HG03108 (cell line): ENCODE measurements at regions not wholly inside any gene's neighbourhood (a gene's known extent, or its start where the extent isn't known, plus 50 kb on each side); places are given as distances from the start of the nearest gene placed in this dataset.

Experiments
- ATAC-seq: cut with Tn5 transposase; IDR thresholded peaks from one replicate; pipeline ENCODE4 v1.9.1; 2021; ENCODE audit warnings: moderate library complexity; ENCODE audit not compliant: unreplicated experiment

DNA sequence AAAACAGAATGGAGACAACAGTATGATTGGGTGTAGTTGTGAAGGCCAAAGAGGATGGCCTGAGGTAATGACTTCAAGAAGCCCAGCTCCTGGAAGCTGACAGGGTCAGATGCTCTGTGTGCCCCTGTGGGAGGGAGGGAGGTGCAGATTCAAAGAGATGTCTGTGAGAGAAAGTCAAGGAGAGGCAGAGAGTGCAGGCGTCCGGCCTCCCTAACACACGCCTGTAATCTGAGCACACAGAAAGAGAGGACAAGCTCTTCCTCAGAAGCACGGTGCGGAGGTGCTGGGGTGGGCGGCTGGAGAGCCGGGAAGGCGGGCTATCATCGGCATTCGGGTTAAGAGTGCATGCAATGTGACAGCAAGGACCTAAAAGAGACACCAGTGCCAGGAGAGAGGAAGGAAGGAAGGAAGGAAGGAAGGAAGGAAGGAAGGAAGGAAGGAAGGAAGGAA, 238.2 kb upstream of the HES1 start:
- no peak for ATAC-seq

DNA sequence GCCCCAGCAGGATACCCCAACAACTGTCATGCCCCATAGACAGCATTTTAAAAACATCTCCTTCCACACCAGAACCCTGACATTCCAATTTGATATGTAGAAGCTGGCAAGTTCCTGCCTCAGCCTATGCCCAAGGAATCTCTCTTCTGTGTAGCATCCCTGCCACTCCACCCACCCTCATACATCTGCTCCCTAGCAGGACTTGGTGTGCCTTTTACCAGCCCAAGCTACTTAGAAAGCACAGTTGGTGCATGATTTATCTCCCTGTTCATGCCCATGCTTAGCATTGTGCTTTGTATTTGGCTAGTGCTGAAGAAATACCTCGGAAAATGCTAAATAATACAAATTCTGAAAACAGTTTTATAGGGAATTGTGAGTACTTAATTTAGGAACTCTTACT, 236.9 kb upstream of the HES1 start:
- ATAC-seq = no peak

DNA sequence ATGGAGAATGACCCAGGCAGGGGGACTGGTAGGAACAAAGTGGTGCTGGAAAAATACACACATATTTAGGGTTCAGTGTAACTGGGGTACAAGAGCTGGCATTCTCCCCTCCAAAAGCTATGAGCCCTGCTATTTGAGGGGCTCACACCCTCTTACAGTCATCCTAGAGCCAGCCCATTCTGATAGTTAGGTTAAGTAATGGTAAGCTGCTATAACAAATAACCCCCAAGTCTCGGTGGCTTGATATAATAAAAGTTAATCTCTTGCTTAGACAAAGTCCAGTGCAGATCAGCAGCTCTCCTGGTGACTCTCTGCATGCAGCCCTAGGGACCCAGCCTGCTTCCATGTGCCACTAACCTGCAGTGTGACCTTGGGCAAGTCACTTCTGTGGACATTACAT, 234.9 kb upstream of the HES1 start:
- ATAC-seq = no peak

DNA sequence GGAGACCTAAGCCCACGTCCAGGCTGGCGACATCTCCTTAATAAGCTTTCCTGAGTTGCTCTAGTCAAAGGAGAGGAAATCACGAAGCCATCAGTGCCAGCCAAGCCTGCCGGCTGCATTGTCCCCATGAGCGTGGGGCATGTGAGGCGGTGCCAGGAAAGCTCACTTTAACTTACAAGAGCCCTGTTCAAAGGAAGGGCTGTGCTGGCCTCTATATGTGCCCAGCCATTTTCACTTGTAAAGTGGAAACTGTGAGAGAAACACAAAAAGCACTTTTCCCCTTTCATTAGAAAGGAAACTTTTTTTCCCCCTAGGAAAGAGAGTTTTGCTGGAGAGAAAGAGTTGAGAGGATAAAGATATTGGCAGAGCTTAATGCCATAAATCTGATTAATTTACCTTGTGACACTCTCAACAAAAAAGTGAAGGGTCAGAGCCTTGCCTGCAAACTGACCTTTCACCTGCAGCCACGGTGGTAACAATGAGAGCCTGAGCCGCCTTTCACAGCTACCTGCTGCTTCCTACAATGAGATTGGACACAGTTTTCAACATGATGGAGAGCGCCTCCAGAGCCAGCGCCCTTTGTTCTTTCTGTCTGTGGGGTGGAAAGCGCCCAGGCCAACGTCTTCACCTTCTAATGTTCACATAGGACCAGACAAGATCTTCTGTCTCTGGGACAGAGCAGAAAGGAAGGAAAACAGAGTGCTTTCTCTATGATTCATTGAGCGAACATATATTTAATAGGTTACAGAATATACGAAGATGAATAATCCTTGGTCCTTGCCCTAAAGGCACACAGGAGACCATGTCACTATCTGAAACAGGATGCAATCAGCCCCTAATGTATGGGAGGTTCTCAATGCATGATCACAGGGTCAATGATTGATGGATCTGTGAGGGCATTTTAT, 233.1 kb upstream of the HES1 start:
- ATAC-seq = no peak

DNA sequence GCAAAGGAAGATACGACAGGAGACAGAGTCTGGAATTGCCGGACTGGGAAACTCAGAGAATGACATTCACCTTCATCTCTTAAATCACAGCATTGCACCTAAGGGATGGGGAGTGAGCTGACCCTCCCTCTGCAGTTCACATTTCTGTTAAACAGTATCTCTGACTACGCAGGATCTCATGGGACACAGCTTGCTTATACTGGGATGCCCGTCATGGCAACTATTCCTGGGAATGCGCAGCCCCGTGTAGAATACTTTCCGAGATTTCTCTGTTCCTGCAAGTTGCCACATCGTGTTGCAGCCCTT, 232.5 kb upstream of the HES1 start:
- ATAC-seq = no peak

DNA sequence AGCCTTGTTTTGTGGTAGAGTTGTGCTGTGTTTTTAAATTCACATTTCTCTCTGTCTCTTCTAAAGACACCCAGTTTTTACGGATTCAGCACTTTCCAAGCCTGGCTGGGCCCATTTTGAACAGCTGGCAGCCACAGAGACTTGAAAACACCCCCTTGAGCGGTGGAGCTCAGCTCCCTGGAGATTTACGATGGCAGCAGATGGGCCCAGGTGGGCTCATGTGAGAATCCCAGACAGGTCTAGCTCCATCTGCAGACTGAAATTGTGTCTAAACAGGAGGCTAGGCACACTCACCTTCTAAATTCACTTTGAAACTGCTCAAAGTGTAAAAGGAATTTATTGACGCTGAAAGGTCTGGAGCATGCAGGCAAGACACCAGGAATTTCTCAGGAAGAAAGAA, 232.0 kb upstream of the HES1 start:
- ATAC-seq = no peak

DNA sequence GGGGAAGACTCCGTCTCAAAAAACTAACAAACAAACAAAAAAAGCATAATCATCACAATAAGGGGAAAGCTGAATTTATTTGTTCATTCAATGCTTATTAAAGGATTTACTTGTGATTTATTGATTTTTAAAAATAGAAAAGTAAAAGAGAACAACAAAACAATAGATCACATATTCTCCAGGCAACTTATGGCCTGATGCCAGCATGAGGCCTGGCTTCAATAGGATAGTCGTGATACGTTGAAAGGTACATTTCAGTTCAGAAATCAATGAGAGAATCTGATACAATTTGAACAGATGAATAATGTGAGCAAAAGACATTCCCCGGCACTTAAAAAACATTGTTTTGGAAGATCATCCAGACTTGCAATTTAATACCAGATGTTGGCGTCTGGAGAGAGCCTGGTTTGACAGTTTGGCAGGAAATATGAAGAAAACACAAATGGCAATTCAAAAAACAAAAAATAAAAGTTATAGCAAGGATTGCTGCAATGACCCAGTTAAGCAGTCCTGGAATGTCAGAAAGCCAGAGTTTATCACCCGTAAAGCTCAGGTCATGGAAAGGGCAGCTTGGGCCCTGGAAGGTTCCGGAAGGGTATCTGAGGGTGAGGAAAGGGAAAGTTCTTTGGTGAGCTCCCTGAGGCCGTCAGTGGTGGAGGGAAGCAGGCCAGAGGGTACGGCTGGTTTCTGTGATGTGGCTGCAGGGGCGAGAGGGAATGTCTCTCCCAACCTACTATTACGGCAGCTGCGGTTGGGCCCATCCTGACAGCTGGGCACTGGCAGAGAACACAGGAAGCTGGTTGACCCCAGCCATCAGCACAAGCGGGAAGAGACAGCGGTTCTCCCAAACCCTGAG, 230.2 kb upstream of the HES1 start:
- no peak for ATAC-seq

DNA sequence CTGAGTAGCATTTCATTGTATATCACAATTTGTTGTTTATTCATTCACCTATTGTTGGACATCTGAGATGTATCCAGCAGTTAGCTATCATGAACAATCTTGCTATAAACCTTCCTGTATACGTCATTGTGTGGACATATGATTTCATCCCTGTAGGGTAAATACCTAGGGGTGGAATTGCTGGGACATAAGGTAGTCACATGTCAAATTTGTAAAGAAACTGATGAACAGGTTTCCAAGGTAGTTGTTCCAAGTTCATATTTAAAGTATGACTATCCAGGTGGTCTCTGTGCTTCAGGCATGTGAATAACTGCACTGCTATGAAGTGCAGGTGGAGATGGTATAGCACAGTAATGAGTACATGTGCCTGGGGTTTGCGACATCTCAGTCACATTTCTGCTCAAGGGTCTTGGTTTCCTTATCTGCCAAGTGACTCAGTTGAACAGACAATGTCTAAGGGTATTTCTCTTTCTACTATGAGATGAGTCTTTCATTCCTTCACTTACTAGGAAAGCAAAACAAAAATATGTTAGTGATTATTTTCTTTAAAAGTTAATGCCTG, 229.0 kb upstream of the HES1 start:
- no peak for ATAC-seq

DNA sequence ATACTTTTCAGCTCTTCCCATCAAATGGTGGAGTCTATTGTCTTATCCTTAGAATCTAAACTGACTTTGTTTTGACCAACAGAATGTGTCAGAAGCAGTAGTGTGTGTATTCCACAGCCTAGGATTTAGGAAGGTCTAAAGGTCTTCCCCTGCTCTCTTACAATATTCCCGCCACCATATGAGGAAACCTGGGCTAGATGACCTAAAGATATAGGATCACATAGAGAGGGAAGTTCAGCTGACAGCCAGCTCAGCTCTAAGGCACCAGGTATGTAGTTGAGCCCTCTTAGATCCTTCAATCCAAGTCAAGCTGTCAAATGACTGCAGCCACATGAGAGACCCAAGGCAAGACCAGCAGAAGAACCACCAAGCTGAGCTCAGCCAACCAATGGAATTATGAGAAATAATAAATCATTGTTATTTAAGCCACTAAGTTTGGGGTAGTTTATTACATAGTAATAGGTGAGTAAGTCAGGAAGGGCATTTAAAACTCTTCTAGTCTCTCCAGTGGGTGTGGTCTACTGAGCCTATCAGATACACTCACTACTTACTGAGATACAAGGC, 227.7 kb upstream of the HES1 start:
- no peak for ATAC-seq

DNA sequence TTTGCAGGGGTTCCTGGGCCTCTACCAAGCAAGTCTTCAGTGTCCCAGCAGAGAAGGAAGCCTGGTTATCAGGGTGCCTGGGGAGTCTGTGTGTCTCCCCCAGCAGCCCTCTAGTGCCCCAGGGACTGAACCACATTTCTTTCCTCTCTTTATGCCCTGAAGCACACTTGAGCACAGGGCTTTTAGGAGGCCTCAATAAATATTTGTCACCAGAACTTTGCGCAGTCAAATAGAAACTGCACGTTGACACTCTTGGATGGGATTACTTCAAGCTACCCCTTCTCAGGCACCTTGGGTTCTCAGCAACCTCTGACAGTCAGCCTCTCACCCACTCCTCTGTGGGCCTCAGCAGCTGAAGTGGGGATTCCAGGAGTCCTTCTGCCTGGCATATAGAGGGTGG, 226.6 kb upstream of the HES1 start:
- ATAC-seq = peak; percentile 81

DNA sequence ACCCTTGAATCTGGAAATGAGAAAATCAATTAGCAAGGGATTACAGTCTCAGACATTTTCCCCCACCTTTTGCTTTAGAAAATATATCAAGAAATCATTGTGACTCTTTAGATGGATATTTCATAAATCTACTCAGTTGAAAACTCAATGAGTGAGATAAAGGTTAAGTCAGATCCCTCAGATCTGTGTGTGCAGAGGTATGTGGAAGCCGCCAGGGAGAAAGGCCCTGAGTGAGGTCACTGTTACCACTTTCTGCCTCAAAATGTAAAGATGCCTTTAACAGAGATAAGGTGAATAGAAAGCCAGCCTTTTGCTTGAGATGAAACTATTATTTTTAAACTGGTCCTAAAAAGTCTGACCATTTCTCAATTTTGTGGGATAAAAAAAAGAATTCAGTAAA, 225.6 kb upstream of the HES1 start:
- ATAC-seq = no peak

DNA sequence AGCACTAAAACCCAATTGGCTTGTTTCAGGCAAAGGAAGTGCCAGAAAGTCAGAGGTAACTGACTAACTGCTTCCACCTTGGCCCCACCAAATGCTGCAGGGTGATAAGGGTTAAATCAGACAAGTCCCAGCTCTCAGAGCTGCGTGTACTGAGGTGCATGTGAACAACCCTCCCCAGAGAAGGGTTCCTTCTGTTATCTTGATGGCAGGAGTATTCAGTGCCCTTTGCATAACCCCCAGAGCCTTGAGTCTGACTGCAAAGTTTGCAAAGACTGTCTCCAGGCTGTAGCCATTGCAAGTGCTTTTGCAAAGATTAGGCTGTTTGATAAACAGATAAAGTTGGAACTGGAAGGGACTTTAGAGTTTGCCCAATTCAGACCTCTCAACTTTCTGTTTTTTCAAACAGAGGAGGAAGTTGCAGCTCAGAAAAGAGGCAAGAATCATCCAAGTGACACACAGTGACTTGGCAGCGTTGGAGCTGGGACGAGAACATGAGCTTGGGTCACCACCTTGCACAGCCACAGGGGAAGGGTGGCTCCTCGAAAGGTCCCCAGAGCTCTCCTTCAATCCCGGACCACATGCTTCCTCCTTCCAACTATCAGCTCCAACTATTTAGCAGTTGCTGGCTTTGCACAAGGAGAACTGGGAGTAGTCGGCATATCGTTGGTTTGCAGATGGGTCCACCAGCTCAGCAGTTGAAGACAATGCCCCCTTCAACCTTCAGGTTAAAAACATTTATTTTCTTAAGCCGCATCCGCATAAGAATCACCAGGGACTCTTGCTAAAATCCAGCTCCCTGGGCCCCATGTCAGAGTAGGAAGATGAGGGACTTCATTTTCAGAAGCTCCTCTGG, 224.8 kb upstream of the HES1 start:
- no peak for ATAC-seq

DNA sequence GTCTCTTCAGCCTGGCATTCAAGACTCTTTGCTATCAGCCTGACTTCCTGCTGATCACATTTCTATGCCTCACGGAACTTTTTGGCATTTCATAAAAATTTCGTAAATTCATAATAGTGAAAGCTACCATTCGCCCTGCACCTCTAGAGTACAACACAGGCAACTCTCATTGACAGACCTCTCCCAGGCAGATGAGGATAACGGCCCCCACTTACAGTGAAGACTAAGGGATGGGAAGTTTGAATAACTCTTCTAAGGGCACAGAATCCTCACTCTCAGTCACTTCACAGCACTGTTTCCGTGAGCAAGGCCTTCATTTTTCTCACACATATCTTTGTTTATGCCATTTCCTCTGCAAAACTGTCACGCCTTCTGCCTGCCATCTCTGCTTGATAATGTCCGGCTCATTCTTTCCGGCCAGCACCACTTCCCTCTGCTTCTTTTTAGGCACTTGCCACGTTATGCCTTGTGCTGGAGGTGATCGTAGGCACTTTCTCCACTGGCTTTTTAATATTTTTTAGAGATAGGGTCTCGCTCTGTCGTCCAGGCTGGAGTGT, 224.1 kb upstream of the HES1 start:
- no peak for ATAC-seq

DNA sequence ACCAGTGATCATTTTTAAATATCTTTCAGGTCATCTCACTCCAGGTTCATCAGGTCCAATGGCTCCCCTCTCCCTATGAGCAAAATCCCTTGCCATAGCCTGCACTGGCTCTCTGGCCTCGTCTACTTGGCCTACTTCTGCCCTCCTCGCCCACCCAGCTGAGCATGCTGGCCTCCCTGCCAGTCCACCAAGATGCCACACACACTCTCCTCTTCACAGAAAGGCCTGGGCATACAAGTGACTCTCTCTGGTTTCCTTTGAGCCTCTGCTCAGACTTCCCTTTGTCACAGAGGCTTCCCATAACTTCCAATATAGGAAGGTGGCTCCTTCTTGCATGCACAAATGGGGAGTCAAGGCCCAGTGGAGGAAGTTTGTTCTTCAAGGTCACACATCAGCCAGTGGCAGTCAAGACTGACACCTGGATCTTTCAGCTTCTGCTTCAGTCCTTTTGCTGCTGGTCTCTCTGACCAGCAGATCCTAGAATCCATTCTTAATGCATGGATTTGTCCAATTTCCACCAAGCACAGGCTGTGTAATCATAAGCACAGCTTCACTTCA, 223.2 kb upstream of the HES1 start:
- ATAC-seq = no peak

DNA sequence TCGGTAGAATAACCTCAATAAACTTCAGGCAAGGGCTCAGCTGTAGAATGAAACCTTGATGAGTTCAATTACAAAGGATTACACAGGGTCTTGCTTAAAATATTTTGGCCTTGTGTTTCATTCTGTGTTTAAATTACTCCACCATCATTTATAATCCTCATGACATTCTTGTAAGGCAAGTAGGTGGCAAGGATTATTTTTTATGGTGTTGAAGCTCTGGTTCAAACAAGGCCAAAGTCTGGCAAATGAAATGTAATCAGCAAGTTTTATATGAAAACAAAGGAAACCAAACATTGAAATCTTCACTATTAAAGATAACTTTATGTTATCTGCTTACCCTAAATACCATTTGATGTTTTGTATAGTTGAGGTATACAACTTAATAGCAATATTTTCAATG, 221.3 kb upstream of the HES1 start:
- no peak for ATAC-seq

DNA sequence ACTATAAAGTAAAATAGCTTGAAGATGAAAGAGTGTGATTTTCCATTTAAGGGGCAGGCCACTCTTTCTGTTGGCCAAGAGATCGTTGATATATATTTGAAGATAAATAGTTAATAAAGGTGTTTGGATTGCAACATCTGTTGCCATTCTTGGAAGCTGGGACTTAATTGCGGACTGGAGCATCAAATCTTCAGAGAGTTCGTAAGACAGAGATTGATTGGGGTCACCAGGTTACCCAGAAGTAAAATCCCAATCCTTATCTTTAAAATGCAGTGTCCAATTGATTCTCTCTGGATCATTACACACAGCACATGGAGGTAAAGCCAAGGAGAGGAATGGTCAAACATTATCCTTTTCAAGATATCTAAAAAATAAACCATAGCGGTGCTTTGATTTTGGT, 220.8 kb upstream of the HES1 start:
- no peak for ATAC-seq

DNA sequence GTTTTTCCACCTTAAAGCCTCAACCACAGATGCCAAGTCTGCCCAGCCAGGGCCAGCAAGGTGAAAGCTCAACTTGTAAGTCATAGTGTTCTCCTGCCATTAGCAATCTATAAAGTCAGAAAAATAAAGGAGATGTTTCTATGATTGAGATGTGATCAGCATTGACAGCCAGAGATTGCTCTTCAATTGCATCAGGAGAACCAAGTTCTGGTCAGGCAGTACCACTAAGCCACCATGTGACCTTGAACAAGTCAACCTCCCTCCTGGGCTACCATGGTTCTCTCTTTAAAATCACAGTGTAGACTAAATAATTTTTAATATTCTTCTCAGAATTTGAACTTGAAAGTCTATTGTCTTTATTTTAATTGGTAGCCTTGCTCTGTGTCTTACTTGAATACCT, 220.3 kb upstream of the HES1 start:
- ATAC-seq = no peak

DNA sequence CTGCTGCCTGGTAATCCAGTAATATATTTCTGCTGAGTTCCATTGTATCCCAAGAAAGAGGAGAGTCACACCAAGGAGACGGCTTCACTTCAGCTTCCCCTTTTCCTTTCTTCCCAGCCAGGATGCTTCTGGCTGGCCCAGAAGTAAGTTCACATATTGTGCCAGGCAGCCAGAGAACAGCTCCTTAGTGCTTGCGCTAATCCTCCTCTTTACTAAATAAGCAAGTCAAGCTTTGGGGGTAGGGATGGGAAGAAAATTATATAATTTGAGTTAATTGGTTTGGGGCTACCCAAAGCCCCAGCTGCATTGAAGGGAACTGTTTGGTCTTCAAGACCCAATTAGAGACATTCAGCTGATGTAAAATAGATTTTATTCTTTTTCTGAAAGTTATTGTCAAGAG, 218.8 kb upstream of the HES1 start:
- ATAC-seq = no peak

DNA sequence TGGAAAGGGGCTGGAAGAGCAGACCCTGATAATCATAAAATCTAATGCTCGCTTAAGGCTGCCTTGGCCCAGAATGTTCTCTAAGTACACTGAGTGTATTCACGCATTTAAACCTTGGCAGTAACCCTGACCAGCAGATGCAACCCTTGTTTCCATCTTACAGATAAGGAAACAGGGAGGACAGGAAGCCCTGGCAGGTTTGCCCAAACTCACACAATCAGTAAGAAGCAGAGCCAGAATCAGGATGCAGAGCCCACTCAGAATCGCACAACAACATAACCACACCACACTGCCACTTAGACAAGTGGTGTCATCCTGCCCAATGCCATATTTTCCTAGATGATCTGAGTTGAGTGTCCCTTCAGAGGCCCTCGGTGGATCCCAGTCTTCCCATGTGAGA, 214.5 kb upstream of the HES1 start:
- ATAC-seq = no peak
